ENCODE measurements at regions not wholly inside any gene's neighbourhood (a gene's known extent, or its start where the extent isn't known, plus 50 kb on each side); places are given as distances from the start of the nearest gene placed in this dataset.
A peak's percentile ranks its signal among the peaks of the same experiment; 100 is the strongest.

GRCh38 chr2:145464866-145465265 is 944.9 kb upstream of the ZEB2 start:
- intact Hi-C loops (cut with micrococcal nuclease) = no loop called here
- POLR2A ChIA-PET (ENCODE audit: unreplicated experiment) = no interaction called here

GRCh38 chr2:145460112-145460511 is 940.2 kb upstream of the ZEB2 start:
- H3K9me3 ChIP-seq (ENCODE audit: low read length) = no peaks in the 10 kb centered on the region
- no peak overlapping the region for H3K4me3 ChIP-seq (ENCODE audit: low read length)
- no peak overlapping the region for H3K27ac ChIP-seq (ENCODE audit: low read length)
- H3K27me3 ChIP-seq (ENCODE audit: low read length) = no peaks in the 10 kb centered on the region
- H3F3A ChIP-seq (ENCODE audit: low read length, unreplicated experiment) = no peaks in the 10 kb centered on the region
- no peak overlapping the region for H3K9ac ChIP-seq (ENCODE audit: low read length)
- no peak for ATAC-seq
- ChIA-PET POLR2A (ENCODE audit: unreplicated experiment) (no interaction called here), CTCF (no interaction called here)
- TF ChIP-seq EZH2 (IDR thresholded peaks at IDR 0.05; ENCODE audit: low read length, unreplicated experiment) (no peak), CTCF (conservative IDR thresholded peaks at IDR 0.05; ENCODE audit: low read depth, low read length) (no peak), EZH2phosphoT487 (IDR thresholded peaks at IDR 0.05; ENCODE audit: borderline replicate concordance, low read length) (no peak)
- no peaks in the 10 kb centered on the region for H3K36me3 ChIP-seq (ENCODE audit: low read depth, low read length)
- 0 out of 2 replicates have a peak, but pooled peaks cover 6% of the 10 kb centered on the region for H3K4me1 ChIP-seq (ENCODE audit: insufficient read depth, low read length)
- H3K4me2 ChIP-seq (ENCODE audit: low read length) = no peak overlapping the region
- H3K79me2 ChIP-seq (ENCODE audit: low read length) = no peaks in the 10 kb centered on the region
- no peak overlapping the region for H2AFZ ChIP-seq (ENCODE audit: low read length)
- H3K9me2 ChIP-seq (replicated peaks; ENCODE audit: low read length) = no peaks in the 10 kb centered on the region
- no peak for DNase-seq
- no peaks in the 10 kb centered on the region for H4K20me1 ChIP-seq (ENCODE audit: low read length)
- intact Hi-C loops (cut with micrococcal nuclease) = no loop called here
- no TSS peak for BruUV-seq (replicated peaks)

More at GRCh38 chr2:145464866-145465265, 944.9 kb upstream of the ZEB2 start:
- 0 out of 2 replicates have a peak, but pooled peaks cover 3% of the 10 kb centered on the region for H3K4me1 ChIP-seq (ENCODE audit: insufficient read depth, low read length)
- BruUV-seq (replicated peaks) = no TSS peak
- H3K9me2 ChIP-seq (replicated peaks; ENCODE audit: low read length) = no peaks in the 10 kb centered on the region
- CTCF ChIA-PET = no interaction called here
- no peaks in the 10 kb centered on the region for H3K79me2 ChIP-seq (ENCODE audit: low read length)
- no peaks in the 10 kb centered on the region for H3F3A ChIP-seq (ENCODE audit: low read length, unreplicated experiment)
- H3K9me3 ChIP-seq (ENCODE audit: low read length) = no peaks in the 10 kb centered on the region
- no peak overlapping the region for H2AFZ ChIP-seq (ENCODE audit: low read length)
- H4K20me1 ChIP-seq (ENCODE audit: low read length) = no peaks in the 10 kb centered on the region
- ATAC-seq = no peak
- no peak for DNase-seq
- no peak overlapping the region for H3K9ac ChIP-seq (ENCODE audit: low read length)
- no peaks in the 10 kb centered on the region for H3K36me3 ChIP-seq (ENCODE audit: low read depth, low read length)
- H3K4me2 ChIP-seq (ENCODE audit: low read length) = no peak overlapping the region
- TF ChIP-seq EZH2phosphoT487 (IDR thresholded peaks at IDR 0.05; ENCODE audit: borderline replicate concordance, low read length) (no peak), CTCF (conservative IDR thresholded peaks at IDR 0.05; ENCODE audit: low read depth, low read length) (no peak), EZH2 (IDR thresholded peaks at IDR 0.05; ENCODE audit: low read length, unreplicated experiment) (no peak)
- H3K27ac ChIP-seq (ENCODE audit: low read length) = no peak overlapping the region
- H3K4me3 ChIP-seq (ENCODE audit: low read length) = no peak overlapping the region
- H3K27me3 ChIP-seq (ENCODE audit: low read length) = no peaks in the 10 kb centered on the region

- Histone ChIP-seq H4K20me1 (ENCODE audit: low read length) (no peaks in the 10 kb centered on the region), H3F3A (ENCODE audit: low read length, unreplicated experiment) (no peaks in the 10 kb centered on the region), H2AFZ (ENCODE audit: low read length) (no peak overlapping the region), H3K36me3 (ENCODE audit: low read depth, low read length) (no peaks in the 10 kb centered on the region), H3K27ac (ENCODE audit: low read length) (no peak overlapping the region), H3K4me2 (ENCODE audit: low read length) (no peak overlapping the region), H3K9ac (ENCODE audit: low read length) (no peak overlapping the region), H3K79me2 (ENCODE audit: low read length) (no peaks in the 10 kb centered on the region), H3K9me3 (ENCODE audit: low read length) (no peaks in the 10 kb centered on the region), H3K4me1 (ENCODE audit: insufficient read depth, low read length) (0 out of 2 replicates have a peak, but pooled peaks cover 4% of the 10 kb centered on the region), H3K27me3 (ENCODE audit: low read length) (no peaks in the 10 kb centered on the region), H3K9me2 (replicated peaks; ENCODE audit: low read length) (no peaks in the 10 kb centered on the region), H3K4me3 (ENCODE audit: low read length) (no peak overlapping the region)
- TF ChIP-seq EZH2 (IDR thresholded peaks at IDR 0.05; ENCODE audit: low read length, unreplicated experiment) (no peak), CTCF (conservative IDR thresholded peaks at IDR 0.05; ENCODE audit: low read depth, low read length) (peak; percentile 40; the same call in 1 of the 2 replicates)
- no TSS peak for BruUV-seq (replicated peaks)
- ChIA-PET POLR2A (ENCODE audit: unreplicated experiment) (no interaction called here), CTCF (interaction anchor here (0.7 kb wide), 1 partner anchor 1233 kb away, joined by 6 read pairs; no protein-coding TSS in a partner anchor)
- peak; percentile 39 for DNase-seq
- intact Hi-C loops (cut with micrococcal nuclease) = no loop called here
- peak; percentile 53 for ATAC-seq
Observed at GRCh38 chr2:145431181-145431951, 911.4 kb upstream of the ZEB2 start.

Measured in PC-3 (cell line).